Mammary epithelial cell (primary cell): ENCODE measurements at regions not wholly inside any gene's neighbourhood (a gene's known extent, or its start where the extent isn't known, plus 50 kb on each side); places are given as distances from the start of the nearest gene placed in this dataset.

Experiments used
- CTCF ChIP-seq, 2 donors: IDR thresholded peaks in 1 of 2; conservative IDR thresholded peaks in 1 of 2; 2 replicates each; pipeline ENCODE4 v1.5.1; 2011 to 2012; ENCODE audit warnings: inconsistent platforms in 2 of 2, low read length in 2 of 2, mild to moderate bottlenecking in 2 of 2, control low read depth in 1 of 2, low read depth in 1 of 2; ENCODE audit not compliant: insufficient read depth in 1 of 2; ENCODE audit errors: extremely low read depth in 1 of 2
- EZH2 ChIP-seq: IDR thresholded peaks from 2 replicates; pipeline ENCODE4 v1.6.1; 2012; ENCODE audit warnings: low read length, inconsistent platforms, borderline replicate concordance

DNA sequence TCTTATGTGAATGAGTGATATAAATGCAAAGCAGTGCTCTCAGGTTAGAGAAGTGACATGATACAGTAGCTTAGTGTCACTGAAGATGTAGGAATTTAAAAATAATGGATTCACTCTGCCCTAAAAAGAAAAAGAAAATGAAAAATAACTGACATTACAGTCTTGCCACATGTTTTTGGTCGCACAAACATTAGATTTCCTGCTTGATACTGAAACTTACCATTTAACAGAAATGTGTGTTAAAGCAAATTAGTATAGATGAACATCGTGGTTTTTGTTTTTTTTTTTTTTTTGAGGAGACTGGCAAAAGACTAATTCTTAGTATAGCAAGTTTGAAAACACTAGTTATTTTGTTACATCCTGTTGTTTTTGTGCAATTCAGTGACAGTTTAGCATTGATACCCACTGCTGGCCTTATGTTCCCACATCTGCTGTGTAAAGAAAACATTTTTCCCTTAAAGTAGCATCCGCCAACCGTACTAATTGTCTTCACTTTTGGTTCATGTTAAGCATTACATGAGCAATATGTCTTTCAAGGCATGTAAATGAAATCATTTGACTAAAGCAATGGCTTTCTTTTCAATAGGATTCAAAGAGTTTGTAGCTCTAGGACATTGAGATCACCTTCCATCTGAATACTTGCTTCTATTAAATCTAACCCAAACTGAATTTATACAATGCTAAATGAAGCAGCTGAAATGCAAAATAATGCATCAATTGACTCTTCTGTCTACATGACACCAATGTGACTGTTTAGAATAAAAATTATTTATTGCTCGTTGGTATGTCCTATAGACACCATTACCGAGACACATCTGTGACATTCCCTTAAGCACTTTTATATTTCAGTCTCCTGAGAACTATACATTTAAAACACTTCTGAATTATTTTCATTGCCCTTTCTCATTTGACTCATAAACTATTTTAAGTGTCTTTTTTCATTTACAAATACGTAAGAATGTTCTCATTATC, 859.1 kb downstream of the MAT2B start:
- TF ChIP-seq CTCF (conservative IDR thresholded peaks at IDR 0.05 in 1 of 2, IDR thresholded peaks at IDR 0.05 in 1 of 2; ENCODE audit: extremely low read depth in 1 of 2, insufficient read depth in 1 of 2, low read depth in 1 of 2, low read length in 2 of 2) (no peak), EZH2 (no peak)
